ENCODE measurements at regions not wholly inside any gene's neighbourhood (a gene's known extent, or its start where the extent isn't known, plus 50 kb on each side); places are given as distances from the start of the nearest gene placed in this dataset.

- no peaks in the 10 kb centered on the region for H4K20me1 ChIP-seq (ENCODE audit: control insufficient read depth, insufficient read depth, low read length, poor library complexity, severe bottlenecking)
- ChIA-PET CTCF (interaction anchor here (1.0 kb wide), 1 partner anchor 9 kb away, joined by 6 read pairs; no protein-coding TSS in a partner anchor), POLR2A (no interaction called here)
- Mint-ChIP-seq H3K9me3 (ENCODE audit: insufficient read depth) (peaks cover 4% of the 10 kb centered on the region), H3K4me3 (no peak overlapping the region), H3K27me3 (no peaks in the 10 kb centered on the region), H3K27ac (no peak overlapping the region), H3K4me1 (peaks cover 28% of the 10 kb centered on the region)
- intact Hi-C loops (cut with micrococcal nuclease), result no loop called here
- no peak overlapping the region for H3K4me2 ChIP-seq (replicated peaks; ENCODE audit: low read depth, low read length, poor library complexity, severe bottlenecking)
- H2AFZ ChIP-seq (ENCODE audit: insufficient read depth, low read depth, low read length, poor library complexity, severe bottlenecking), result no peak overlapping the region
- H3K9ac ChIP-seq (ENCODE audit: low read length), result no peak overlapping the region
- H3K27ac ChIP-seq (ENCODE audit: low read length in 2 of 2), result no peak overlapping the region
- H3K79me2 ChIP-seq (ENCODE audit: control insufficient read depth, insufficient read depth, low read length), result peaks cover 23% of the 10 kb centered on the region
- no peaks in the 10 kb centered on the region for H3K27me3 ChIP-seq (replicated peaks in 1 of 4; ENCODE audit: control extremely low read depth in 1 of 4, control insufficient read depth in 3 of 4, insufficient read depth in 4 of 4, low read length in 3 of 4)
- peaks cover 4 to 16% of the 10 kb centered on the region in 2 experiments for H3K36me3 ChIP-seq (replicated peaks in 1 of 2; ENCODE audit: control extremely low read depth in 1 of 2, control insufficient read depth in 1 of 2, extremely low read depth in 1 of 2, insufficient read depth in 2 of 2, low read length in 1 of 2)
- H3K4me1 ChIP-seq (ENCODE audit: control insufficient read depth in 2 of 2, insufficient read depth in 2 of 2, low read length in 2 of 2), result peaks cover 0 to 5% of the 10 kb centered on the region in 2 donors
- no peak for ATAC-seq (ENCODE audit: low read depth)
- no peak for DNase-seq
- H3K4me3 ChIP-seq (ENCODE audit: control extremely low read depth in 1 of 5, extremely low read depth in 1 of 5, insufficient read depth in 1 of 5, low read depth in 2 of 5, low read length in 4 of 5), result no peak overlapping the region
- TF ChIP-seq CTCF (IDR thresholded peaks at IDR 0.05) (no peak), EZH2 (IDR thresholded peaks at IDR 0.05; ENCODE audit: borderline replicate concordance, insufficient read depth, low read depth, low read length, poor library complexity, severe bottlenecking) (no peak)
- H3K9me3 ChIP-seq (ENCODE audit: control extremely low read depth in 1 of 3, control insufficient read depth in 2 of 3, insufficient read depth in 1 of 3, low read length in 2 of 3), result peaks cover 9 to 39% (median 25%) of the 10 kb centered on the region in 3 donors
These were observed 112.8 kb upstream of the RESF1 start for GRCh38 chr12:31846405-31846804.

- Histone ChIP-seq H3K4me1 (ENCODE audit: control insufficient read depth in 2 of 2, insufficient read depth in 2 of 2, low read length in 2 of 2) (peaks cover 0 to 5% of the 10 kb centered on the region in 2 donors), H4K20me1 (ENCODE audit: control insufficient read depth, insufficient read depth, low read length, poor library complexity, severe bottlenecking) (no peaks in the 10 kb centered on the region), H3K79me2 (ENCODE audit: control insufficient read depth, insufficient read depth, low read length) (peaks cover 21% of the 10 kb centered on the region), H3K4me2 (replicated peaks; ENCODE audit: low read depth, low read length, poor library complexity, severe bottlenecking) (no peak overlapping the region), H3K27me3 (replicated peaks in 1 of 4; ENCODE audit: control extremely low read depth in 1 of 4, control insufficient read depth in 3 of 4, insufficient read depth in 4 of 4, low read length in 3 of 4) (no peaks in the 10 kb centered on the region), H3K27ac (ENCODE audit: low read length in 2 of 2) (no peak overlapping the region), H3K36me3 (replicated peaks in 1 of 2; ENCODE audit: control extremely low read depth in 1 of 2, control insufficient read depth in 1 of 2, extremely low read depth in 1 of 2, insufficient read depth in 2 of 2, low read length in 1 of 2) (peaks cover 4 to 16% of the 10 kb centered on the region in 2 experiments), H3K9ac (ENCODE audit: low read length) (no peak overlapping the region), H2AFZ (ENCODE audit: insufficient read depth, low read depth, low read length, poor library complexity, severe bottlenecking) (no peak overlapping the region), H3K4me3 (ENCODE audit: control extremely low read depth in 1 of 5, extremely low read depth in 1 of 5, insufficient read depth in 1 of 5, low read depth in 2 of 5, low read length in 4 of 5) (no peak overlapping the region), H3K9me3 (ENCODE audit: control extremely low read depth in 1 of 3, control insufficient read depth in 2 of 3, insufficient read depth in 1 of 3, low read length in 2 of 3) (peaks cover 9 to 33% (median 24%) of the 10 kb centered on the region in 3 donors)
- Mint-ChIP-seq H3K9me3 (ENCODE audit: insufficient read depth) (no peaks in the 10 kb centered on the region), H3K4me3 (no peak overlapping the region), H3K4me1 (peaks cover 28% of the 10 kb centered on the region), H3K27me3 (no peaks in the 10 kb centered on the region), H3K27ac (no peak overlapping the region)
- ATAC-seq (ENCODE audit: low read depth) (no peak), DNase-seq (no peak)
- POLR2A ChIA-PET, result no interaction called here
- CTCF ChIA-PET, result interaction anchor here (1.0 kb wide), 1 partner anchor 8 kb away, joined by 6 read pairs; no protein-coding TSS in a partner anchor
- intact Hi-C loops (cut with micrococcal nuclease), result no loop called here
- WGBS (ENCODE audit: insufficient coverage), result no CpG with 5 or more reads among the region's 6 CpGs
- no peak for TF ChIP-seq CTCF (IDR thresholded peaks at IDR 0.05)
- TF ChIP-seq EZH2 (IDR thresholded peaks at IDR 0.05; ENCODE audit: borderline replicate concordance, insufficient read depth, low read depth, low read length, poor library complexity, severe bottlenecking), result no peak
These were observed 113.4 kb upstream of the RESF1 start for GRCh38 chr12:31845613-31846322.

All from B cell (primary cell).